ENCODE measurements at regions not wholly inside any gene's neighbourhood (a gene's known extent, or its start where the extent isn't known, plus 50 kb on each side); places are given as distances from the start of the nearest gene placed in this dataset.
A peak's percentile ranks its signal among the peaks of the same experiment; 100 is the strongest.
"Not testable (repeated sequence)": the region's sequence is repeated elsewhere in the genome, so short reads cannot be mapped to it uniquely, and the experiment has no call there.

GRCh38 chr1:96525657-96526557 is 195.7 kb upstream of the PTBP2 start:
- DNase-seq = no peak

DNA sequence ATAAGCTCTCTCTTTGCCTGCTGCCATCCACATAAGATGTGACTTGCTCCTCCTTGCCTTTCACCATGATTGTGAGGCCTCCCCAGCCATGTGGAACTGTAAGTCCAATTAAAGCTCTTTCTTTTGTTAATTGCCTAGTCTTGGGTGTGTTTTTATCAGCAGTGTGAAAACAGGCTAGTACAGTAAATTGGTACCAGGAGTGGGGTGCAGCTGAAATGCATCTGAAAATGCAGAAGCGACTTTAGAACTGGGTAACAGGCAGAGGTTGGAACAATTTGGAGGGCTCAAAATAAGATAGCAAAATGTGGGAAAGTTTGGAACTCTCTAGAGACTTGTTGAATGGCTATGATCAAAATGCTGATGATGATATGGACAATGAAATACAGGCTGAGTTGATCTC is 192.9 kb upstream of the PTBP2 start:
- DNase-seq = not testable (repeated sequence)

- DNase-seq = no peak
These were observed 187.8 kb upstream of the PTBP2 start for GRCh38 chr1:96533820-96534219.

DNA sequence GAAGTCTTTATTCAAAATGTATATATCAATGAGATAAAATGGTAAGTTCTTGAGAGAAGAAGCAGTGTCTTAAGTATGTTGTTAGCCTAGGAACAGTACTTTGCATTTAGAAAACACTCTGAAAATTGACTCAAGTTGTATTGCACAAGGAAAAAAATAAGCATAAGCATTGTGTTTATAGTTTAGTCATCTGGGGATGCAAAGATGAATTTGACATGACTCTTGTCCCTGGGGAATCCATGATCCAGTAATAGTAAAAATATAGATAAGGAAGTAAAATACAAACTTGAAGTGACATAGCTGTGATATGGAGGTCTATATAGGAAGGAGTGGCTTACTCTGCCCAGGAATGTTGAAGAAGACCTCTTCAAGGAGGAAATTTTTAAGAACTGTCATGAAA is 185.0 kb upstream of the PTBP2 start:
- DNase-seq = no peak

DNA sequence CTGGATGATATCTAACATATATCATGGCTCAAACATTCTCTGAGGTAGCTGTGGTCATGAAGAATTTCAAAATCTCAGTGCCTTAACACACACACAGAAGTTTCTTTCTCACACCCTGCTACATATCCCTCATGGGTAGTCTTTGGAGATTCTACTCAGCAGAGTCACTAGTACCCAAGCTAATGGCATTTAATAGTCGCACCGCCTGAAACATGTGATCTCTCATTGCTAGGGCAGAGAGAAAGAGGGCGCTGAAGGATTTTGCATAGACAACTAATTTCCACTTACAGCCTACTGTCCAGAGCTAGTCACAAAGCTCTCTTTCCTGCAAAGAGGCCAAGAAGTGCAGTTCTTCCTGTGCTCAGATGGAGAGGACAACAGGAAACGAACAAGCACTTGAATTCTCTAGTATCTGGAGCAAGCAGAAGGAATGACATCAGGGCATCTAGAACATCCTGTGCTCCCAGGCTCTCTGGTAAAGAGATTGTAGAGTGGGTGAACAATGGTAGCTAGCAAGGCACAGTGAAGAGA is 183.4 kb upstream of the PTBP2 start:
- DNase-seq = peak; percentile 75

DNA sequence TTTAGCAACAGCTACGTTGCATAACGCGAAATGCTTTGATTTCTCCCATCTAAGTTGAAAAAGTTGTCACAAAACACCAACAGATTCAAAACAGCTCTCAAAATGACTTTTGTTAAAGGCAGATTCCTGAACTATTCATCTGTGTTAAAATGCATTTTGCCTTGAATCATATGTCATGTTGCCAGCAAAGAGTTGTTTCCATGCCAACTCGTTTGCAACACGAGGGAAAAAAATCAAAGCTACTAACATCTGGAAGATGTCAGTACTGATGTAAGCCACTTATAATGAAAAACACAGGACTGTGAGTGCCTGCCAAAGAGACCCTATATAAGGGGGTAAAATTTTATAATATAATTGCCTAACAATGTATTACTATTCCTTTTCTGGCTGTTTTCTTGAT is 182.7 kb upstream of the PTBP2 start:
- no peak for DNase-seq

GRCh38 chr1:96541491-96541890 is 180.1 kb upstream of the PTBP2 start:
- no peak for DNase-seq

DNA sequence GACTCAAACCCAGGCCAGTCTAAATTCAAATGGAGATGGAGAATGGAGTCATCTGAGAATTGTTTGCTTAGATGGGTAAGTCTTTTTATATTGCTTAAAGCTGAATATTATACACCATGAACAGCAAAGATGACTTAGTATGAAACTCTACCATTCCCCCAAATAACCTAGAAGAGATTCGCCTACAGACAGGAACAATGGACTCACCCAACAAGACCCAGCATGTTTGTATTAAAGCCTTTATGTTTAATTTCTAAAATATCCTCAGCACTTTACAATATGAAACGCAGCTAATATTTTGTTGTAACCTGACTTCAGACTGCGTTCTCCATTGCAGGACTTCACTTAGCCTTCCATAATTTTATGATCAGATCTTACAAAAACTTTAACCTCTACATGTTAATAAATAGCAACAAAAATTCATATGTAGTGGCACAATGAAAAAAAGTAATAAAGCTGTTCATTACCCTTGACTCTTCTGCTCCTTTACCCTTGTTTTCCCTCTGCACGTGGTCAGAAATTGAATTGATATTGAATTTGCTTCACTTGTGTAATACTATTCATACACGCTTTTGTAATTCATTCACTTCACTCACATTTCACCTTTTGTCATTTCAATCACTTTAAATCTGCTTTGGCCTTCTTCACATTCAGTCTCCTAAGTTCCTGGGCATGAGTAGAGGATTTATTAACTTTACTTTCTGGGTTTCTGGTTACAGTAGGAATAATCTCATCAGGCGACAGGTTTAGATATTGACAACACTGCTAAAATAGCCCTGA is 177.3 kb upstream of the PTBP2 start:
- DNase-seq = no peak

DNA sequence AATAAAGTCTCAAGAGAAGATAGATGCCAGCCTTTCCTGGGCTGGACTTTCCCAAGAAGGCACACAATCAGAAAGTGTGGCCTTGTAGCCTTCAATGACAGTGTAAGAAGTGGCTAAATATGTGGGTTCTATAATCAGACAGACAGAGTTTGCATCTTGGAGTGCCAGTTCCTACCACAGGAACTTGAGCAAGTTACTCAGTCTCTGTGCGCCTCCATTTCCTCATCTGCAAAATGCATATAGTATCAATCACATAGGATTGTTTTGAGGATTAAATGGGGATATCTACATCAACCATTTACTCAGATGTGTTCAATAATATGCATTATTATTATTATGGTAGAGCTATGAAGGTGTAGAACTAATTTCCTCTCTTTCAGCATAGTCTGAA is 176.8 kb upstream of the PTBP2 start:
- no peak for DNase-seq

DNA sequence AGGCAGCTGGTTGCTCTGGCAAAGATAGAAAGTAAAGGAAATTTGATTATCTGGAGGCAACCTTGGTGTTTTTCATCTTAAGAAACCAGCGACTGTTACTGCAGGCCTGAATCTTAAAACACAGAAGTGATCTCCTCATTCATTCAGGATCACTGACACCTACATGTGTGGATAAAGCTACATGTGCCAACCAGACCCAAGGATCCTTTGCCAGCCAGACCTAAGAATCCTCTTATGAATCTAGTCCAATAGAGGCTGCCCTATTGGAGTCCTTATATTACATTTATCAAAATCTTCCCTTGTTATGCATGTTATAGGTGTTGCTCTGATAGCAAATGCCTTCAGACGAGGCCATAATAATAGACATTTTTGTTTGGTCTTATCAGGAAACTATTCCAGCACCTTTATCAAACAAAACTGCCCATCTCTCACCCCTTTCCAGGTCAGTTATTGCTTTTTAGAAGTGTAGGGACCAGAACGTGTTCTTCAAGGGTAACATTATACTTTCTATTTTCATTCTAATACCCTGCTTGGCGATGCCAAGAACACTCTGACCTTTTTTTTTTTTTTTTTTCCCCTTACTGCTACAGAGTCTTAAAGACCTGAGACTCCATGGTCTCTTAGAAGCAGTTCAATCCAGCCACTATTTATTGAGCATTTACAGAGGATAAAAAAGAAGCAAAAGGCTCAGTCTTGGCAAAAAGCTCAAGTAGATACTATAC is 175.5 kb upstream of the PTBP2 start:
- DNase-seq = no peak

DNA sequence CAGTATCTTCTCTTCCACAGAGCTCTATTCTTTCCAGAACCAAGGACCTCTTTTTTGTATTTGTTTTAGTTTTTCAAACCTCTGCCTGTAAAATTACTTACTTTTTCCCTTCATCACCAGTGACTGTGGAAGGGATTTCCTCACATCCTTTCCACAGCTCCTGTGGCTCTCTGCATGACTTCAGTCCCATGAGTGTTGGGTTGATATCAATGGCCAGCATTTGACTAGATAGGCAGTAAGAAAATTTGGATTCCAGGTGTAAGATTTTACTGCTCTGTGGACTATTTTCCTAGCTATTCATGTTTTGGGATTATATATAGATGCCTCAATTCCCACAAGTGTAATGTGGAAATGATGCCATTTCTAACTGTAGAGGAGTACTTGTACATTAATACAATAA is 171.5 kb upstream of the PTBP2 start:
- DNase-seq = no peak

GRCh38 chr1:96552451-96552850 is 169.1 kb upstream of the PTBP2 start:
- DNase-seq = no peak

DNA sequence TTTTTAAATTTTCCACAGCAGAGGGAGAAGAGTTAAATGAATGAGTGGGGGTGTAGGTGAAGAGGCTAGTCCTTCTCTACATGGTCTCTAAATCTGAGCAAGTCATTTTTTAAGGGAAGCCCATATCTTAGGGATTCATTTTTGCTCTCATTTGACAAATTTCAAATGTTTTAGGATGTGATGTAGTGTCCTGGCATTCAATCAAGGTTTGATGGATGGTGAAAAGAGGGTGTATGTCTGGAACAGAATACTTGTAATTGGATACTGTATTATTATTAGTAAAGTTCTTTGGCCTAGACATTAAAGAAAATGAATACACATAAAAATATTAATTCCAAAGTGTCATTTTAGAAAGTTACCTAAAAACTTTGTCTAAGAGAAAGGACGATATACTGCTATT is 167.8 kb upstream of the PTBP2 start:
- DNase-seq = no peak

DNA sequence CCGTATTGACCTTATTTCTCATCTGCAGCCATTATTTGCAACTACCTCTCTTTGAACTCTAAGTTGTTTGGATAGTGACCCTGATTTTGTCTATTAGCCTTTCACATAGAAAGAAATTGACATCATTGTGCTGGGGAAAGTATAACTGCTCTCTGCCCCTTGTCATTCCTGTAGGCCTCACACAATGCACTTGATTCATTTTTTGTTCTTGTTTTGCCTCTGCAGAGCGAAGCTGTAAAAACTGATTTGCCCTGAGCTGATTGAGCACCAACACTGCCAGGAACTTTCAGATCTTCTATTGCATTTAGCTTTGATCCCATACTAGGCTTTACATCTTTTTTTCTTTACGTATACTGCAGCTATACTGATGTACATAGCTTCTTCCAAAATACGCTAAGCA is 167.2 kb upstream of the PTBP2 start:
- peak; percentile 17 for DNase-seq

DNA sequence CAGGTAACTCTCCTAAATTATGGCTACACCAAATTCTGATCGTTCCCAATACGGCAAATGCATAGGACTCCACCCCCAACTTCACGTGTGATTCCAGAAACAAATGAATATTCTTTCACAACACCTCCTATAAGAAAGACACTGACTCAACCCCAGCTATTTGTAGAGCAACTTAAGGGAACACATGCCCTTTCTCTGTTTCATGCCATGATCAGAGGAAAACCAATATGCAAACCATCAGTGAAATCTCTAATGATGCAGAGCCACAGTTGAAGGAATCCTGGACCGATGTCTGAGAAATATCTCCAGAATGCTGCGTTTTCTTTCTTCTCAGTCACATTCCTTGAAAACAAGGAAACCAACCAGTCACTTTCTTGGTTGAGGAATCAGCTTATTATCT is 164.2 kb upstream of the PTBP2 start:
- DNase-seq = no peak

GRCh38 chr1:96558635-96559034 is 162.9 kb upstream of the PTBP2 start:
- DNase-seq = no peak

- no peak for DNase-seq
These were observed 162.4 kb upstream of the PTBP2 start for GRCh38 chr1:96559181-96559580.

- DNase-seq = no peak
These were observed 161.6 kb upstream of the PTBP2 start for GRCh38 chr1:96559707-96560596.

DNA sequence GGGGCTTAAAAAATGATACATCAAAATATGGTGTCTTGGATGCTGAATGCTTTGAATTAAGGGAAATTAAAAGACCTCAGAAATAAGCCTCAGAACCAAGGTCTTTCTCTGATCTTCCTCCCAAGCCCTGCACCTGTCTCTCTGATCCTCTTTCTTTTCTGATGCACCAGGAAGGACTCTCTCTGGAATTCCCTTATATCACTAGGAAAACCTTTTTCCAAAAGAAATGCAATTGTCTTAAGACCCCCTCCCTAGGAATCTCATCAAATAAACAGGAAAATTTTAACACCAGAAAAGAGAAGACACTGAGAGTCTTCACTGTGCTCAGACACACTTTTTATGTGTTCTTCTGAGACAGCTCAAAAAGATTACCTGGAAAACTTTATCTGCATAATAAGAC is 159.5 kb upstream of the PTBP2 start:
- no peak for DNase-seq

DNA sequence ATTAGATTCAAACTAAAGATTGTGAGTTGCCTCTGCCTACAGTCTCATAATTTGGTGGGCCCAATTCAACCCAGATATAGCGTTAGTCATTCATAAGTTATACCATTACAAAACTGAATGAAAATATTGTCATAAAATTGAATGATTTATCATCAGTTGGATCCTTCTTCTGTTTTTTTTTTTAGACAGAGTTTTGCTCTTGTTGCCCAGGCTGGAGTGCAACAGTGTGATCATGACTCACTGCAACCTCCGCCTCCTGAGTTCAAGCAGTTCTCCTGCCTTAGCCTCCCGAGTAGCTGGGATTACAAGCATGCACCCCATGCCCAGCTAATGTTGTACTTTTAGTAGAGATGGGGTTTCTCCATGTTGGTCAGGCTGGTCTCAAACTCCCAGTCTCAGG is 157.2 kb upstream of the PTBP2 start:
- DNase-seq = not testable (repeated sequence)

- no peak for DNase-seq
These were observed 156.0 kb upstream of the PTBP2 start for GRCh38 chr1:96565546-96565945.

- no peak for DNase-seq
These were observed 152.9 kb upstream of the PTBP2 start for GRCh38 chr1:96568639-96569038.

All from midbrain (tissue), 1 donor.